NOMO-1 (cell line): ENCODE measurements at regions not wholly inside any gene's neighbourhood (a gene's known extent, or its start where the extent isn't known, plus 50 kb on each side); places are given as distances from the start of the nearest gene placed in this dataset.

Source experiments
- DNase-seq, 2 experiments: peaks; one replicate each; lab custom pipeline; 2025; ENCODE audit not compliant: unreplicated experiment in 2 of 2; lab: John Stamatoyannopoulos, UW

- no peak for DNase-seq
Measured at GRCh38 chr7:21140622-21141021, 287.3 kb upstream of the SP4 start.

DNA sequence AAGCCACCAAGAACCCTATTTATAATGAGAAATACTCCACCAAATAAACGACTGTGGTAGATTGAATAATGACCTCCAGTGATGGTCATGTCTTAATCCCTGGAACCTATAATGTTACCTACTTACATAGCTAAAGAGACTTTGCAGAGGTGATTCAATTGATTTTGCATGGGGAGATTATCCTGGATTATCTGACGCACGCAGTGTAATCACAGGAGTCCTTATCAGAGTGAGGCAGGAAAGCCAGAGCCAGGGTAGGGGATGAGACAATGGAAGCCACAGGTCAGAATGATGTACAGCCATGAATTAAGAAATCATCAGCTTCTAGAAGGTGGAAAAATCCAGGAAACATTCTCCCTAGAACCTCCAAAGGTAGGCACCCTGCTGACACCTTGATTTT is 286.4 kb upstream of the SP4 start:
- DNase-seq = no peak

DNA sequence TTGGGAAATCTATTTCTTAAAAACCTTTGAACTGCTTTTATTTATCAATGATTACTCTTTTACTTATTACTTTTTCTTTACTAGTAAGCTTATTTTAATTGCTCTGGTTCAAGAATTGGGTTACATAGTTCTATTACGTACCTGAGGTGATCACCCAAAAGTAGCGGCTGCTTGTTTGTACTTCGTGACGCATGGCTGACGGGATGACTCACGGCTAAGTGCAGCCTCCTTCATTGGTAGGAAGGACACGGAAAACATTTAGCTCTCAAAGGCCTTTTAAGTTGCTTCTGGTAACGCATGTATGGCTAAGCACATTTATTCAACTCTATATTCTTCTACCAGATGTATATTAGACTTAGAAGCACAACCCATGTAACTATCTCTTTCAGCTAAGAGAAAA is 285.8 kb upstream of the SP4 start:
- no peak for DNase-seq

- no peak for DNase-seq
Measured at GRCh38 chr7:21146642-21147423, 281.1 kb upstream of the SP4 start.

GRCh38 chr7:21149809-21150208 is 278.1 kb upstream of the SP4 start:
- DNase-seq = no peak

DNA sequence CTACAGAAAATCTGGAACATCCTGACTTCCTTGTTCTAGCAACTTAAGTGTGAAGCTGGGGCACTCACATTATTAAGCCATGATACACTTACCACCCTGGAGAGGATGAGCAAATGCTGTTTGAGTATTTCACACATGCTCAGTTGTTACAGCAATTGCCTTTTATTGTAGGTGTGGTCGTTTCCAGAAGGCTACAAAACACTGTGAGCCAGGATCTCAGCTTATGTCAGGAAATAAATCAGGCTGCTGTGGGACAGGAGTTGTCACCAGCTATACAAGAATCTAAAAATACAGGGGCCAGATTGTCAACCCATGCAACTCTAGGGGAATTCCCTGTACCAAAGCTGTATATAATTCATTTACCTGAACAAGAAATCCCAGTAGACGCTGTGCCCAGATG is 273.3 kb upstream of the SP4 start:
- DNase-seq = no peak

GRCh38 chr7:21159506-21159905 is 268.4 kb upstream of the SP4 start:
- no peak for DNase-seq

DNA sequence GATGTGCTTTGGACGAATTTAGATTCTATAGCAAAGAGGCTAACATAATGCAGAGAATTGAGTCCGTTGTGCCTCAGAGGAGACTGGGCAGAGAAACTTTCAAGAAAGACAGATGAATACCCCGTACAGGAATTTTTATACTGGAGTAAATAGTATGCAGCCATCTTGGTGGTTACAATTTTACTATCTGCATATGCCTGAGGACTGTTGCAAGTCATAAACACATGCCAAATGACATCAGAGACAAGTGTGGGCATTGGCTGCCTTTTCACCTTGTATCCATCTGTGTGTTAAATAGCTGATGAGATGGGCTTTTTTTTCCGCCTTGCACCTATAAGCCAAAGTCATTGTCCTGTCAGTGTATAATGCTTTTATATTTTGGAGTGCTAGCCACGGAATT is 267.5 kb upstream of the SP4 start:
- no peak for DNase-seq

- DNase-seq = no peak
Measured at GRCh38 chr7:21167942-21168341, 259.9 kb upstream of the SP4 start.

- no peak for DNase-seq
Measured at GRCh38 chr7:21169667-21170580, 258.0 kb upstream of the SP4 start.

GRCh38 chr7:21172800-21173199 is 255.1 kb upstream of the SP4 start:
- DNase-seq = no peak

- no peak for DNase-seq
Measured at GRCh38 chr7:21173436-21173835, 254.4 kb upstream of the SP4 start.

- no peak for DNase-seq
Measured at GRCh38 chr7:21175714-21176113, 252.2 kb upstream of the SP4 start.

DNA sequence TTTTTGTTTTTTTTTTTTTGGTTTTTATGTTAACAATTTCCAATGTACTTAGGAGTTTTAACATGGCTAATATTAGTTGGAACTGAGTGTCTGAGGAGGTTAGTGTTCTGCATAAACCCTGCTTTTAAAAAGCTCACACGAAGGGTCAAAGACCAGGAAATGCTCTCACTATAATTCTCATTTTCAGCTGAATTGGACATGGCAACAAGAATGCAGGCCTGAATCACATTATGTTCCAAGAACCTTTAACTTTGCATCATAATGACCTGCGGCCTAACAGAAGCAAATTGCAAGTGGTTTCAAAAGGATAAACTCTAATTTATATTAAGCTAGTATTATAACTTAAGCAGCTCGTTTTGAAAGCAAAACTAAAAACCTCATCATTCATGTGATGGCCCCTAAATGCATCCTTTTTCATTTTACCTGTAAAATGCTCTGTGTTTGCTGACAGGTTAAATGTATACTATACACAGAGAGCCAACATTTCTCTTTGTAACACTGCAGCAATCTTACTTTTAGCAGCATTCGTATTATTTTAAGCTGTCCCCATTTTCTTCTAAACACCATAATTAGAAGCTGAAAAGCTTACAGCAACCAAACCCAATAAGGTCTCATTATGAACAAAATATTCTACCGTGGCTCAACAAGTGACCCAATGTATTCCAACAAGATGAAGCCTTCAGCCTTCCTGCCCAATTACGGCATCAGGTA is 242.8 kb upstream of the SP4 start:
- DNase-seq = no peak

DNA sequence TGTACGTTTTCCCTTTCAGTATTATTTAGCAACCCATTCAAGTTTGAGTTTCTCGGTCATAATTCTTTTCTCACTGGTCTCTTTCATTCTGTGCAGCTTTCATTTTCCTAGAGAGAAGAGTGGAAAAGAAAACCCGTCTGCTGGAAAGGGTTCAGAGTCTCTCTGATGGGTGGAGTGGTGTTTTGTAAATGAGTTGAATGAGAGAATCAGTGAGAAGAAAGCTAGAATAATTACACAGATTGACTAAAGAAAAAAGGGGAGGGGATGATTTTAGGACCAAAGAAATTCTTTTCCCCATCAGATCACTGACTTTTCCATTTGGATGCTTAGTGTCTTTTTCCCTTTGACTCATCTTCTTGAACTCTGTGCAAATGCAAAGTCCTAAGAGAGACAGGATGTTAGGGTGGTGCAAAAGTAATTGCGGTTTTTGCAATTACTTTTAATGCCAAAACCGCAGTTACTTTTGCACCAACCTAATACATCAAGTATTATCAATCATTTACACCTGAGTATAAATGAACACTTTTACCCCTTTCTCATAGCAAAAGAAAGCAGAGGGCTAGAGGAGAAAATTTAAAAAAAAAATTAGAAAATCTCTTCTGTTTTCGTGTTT is 242.1 kb upstream of the SP4 start:
- no peak for DNase-seq

GRCh38 chr7:21191321-21192073 is 236.4 kb upstream of the SP4 start:
- no peak for DNase-seq

- no peak for DNase-seq
Measured at GRCh38 chr7:21192657-21193056, 235.2 kb upstream of the SP4 start.

DNA sequence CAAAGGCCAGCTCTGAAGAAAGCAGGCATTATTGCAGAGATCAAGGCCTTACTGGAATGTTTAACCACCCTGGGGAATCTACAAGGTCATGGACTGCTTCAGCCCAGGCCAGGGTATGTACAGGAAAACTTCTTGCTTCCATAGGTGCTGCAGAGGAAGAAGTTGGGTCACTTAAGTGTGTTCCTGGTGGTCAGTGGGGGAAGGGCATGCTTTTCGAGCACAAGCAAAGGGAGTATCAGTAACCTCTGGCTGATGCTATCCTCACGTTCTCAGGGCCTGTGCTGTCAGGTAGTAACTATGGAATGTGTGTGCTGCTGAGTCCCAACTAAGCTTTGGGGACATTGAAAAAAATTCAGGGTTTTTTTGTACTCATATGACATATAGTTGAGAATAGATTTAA is 234.0 kb upstream of the SP4 start:
- no peak for DNase-seq

- DNase-seq = no peak
Measured at GRCh38 chr7:21194936-21195335, 232.9 kb upstream of the SP4 start.

DNA sequence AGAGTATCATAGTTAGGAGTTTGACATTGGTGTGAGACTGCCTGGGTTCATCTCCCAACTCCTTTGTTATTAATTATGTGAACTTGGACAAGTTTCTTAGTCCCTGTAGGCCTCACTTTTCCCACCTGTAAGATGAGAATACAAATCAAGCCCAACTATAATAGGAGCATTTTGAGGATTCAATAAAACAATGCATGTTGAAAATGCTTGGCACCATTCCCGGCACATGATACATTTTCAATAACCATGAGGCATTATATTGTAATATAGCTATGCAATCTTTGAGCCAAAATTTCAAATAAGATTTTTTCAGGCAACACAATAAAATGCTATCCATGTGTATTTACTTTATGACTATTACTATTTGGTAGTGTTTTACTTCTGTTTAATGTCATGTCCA is 229.0 kb upstream of the SP4 start:
- no peak for DNase-seq
